ENCODE measurements at regions not wholly inside any gene's neighbourhood (a gene's known extent, or its start where the extent isn't known, plus 50 kb on each side); places are given as distances from the start of the nearest gene placed in this dataset.

DNA sequence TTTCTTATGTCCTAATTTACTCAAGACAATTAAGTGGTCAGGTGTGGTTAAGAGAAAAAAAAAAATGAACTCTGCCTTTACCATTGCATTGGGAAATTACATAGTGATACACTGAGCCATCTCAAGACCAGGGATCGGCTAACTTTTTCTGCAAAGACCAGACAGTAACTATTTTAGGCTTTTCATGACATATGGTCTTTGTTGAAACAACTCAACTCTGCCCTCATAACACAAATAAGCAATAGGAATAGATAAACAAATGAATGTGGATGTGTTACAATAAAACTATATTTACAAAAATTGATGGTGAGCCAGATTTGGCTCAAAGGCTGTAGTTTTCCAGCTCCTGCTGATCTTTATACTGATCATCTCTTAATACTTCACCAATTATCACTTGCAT is 632.6 kb upstream of the INTU start:
- TF ChIP-seq EZH2 (IDR thresholded peaks at IDR 0.05; ENCODE audit: insufficient read depth, low read length), result no peak
- TF ChIP-seq, protein P1, sequence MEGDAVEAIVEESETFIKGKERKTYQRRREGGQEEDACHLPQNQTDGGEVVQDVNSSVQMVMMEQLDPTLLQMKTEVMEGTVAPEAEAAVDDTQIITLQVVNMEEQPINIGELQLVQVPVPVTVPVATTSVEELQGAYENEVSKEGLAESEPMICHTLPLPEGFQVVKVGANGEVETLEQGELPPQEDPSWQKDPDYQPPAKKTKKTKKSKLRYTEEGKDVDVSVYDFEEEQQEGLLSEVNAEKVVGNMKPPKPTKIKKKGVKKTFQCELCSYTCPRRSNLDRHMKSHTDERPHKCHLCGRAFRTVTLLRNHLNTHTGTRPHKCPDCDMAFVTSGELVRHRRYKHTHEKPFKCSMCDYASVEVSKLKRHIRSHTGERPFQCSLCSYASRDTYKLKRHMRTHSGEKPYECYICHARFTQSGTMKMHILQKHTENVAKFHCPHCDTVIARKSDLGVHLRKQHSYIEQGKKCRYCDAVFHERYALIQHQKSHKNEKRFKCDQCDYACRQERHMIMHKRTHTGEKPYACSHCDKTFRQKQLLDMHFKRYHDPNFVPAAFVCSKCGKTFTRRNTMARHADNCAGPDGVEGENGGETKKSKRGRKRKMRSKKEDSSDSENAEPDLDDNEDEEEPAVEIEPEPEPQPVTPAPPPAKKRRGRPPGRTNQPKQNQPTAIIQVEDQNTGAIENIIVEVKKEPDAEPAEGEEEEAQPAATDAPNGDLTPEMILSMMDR (IDR thresholded peaks at IDR 0.05; ENCODE audit: insufficient read depth, low read depth, low read length), result no peak
